Heart left ventricle (tissue), 16 donors: ENCODE measurements at regions not wholly inside any gene's neighbourhood (a gene's known extent, or its start where the extent isn't known, plus 50 kb on each side); places are given as distances from the start of the nearest gene placed in this dataset.
A peak's percentile ranks its signal among the peaks of the same experiment; 100 is the strongest.
"Not testable (repeated sequence)": the region's sequence is repeated elsewhere in the genome, so short reads cannot be mapped to it uniquely, and the experiment has no call there.

Source experiments
- ATAC-seq, 4 donors: fragments of 200-7000 bp; cut with Tn5 transposase; one replicate each; pipeline ENCODE4 v1.9.1; 2020 to 2022; ENCODE audit warnings: moderate library complexity in 4 of 4, mild to moderate bottlenecking in 3 of 4, moderate number of reproducible peaks in 1 of 4
- DNase-seq, 5 donors: peaks; one replicate each; pipeline ENCODE4 v3.0.0-alpha.2; 2020
- H3K27ac ChIP-seq, 12 donors: fragments of 200-600 bp; sonication (generic) in 4 of 12; one replicate each; pipeline versions ENCODE4 v1.5.0 to v1.8.0; 2016 to 2022; ENCODE audit warnings: mild to moderate bottlenecking in 2 of 12
- H3K27me3 ChIP-seq, 9 donors: fragments of 200-600 bp; sonication (generic) in 2 of 9; one replicate each; pipeline versions ENCODE4 v1.5.1 to v1.8.0; 2016 to 2022; ENCODE audit warnings: mild to moderate bottlenecking in 3 of 9
- H3K36me3 ChIP-seq, 9 donors: fragments of 200-600 bp; sonication (generic) in 2 of 9; one replicate each; pipeline versions ENCODE4 v1.5.0 to v1.8.0; 2018 to 2022; ENCODE audit warnings: mild to moderate bottlenecking in 2 of 9
- H3K4me1 ChIP-seq, 12 donors: fragments of 200-600 bp; sonication (generic) in 4 of 12; one replicate each; pipeline versions ENCODE4 v1.5.0 to v1.8.0; 2016 to 2022; ENCODE audit warnings: mild to moderate bottlenecking in 3 of 12
- H3K4me3 ChIP-seq, 12 donors: fragments of 200-600 bp; sonication (generic) in 4 of 12; one replicate each; pipeline versions ENCODE4 v1.5.0 to v1.8.0; 2017 to 2022; ENCODE audit warnings: mild to moderate bottlenecking in 9 of 12, moderate library complexity in 4 of 12
- H3K9me3 ChIP-seq, 12 donors: fragments of 200-600 bp; sonication (generic) in 4 of 12; one replicate each; pipeline versions ENCODE4 v1.5.0 to v1.8.0; 2016 to 2022; ENCODE audit warnings: mild to moderate bottlenecking in 1 of 12
- CTCF ChIP-seq, 12 donors: fragments of 200-600 bp; sonication (generic) in 4 of 12; IDR thresholded peaks; one replicate each; pipeline versions ENCODE4 v1.5.0 to v1.8.0; 2018 to 2022; ENCODE audit warnings: antibody characterized with exemption in 12 of 12, mild to moderate bottlenecking in 5 of 12
- POLR2A ChIP-seq, 2 donors: fragments of 450-650 bp; IDR thresholded peaks; one replicate each; pipeline ENCODE4 v1.6.1; 2017; ENCODE audit warnings: antibody characterized with exemption in 2 of 2, mild to moderate bottlenecking in 2 of 2, moderate library complexity in 2 of 2
- WGBS, 4 donors: extraction: QIAGEN DNeasy Blood & Tissue Kit in 2 of 4; methylation state at CpG; one replicate each; pipeline versions ENCODE4 v1.1.5 to v1.1.7; 2013 to 2018; 5-methylcytosine and 5-hydroxymethylcytosine counted together
- intact Hi-C, 10 donors: fragments of 100-400 bp; cut with DNase I; formaldehyde crosslinking; loops; one replicate each; pipeline versions ENCODE4 v1.11.1 to v1.14.2; 2022
- donor health status: ischemic (EF 13 %, LVEDD 7.1; RV severe dilation, severe dysfunction).
- donor health status: healthy with polysubstance abuse.
- donor health status: DM: no; HTN: yes; CAD: no.
- donor health status: DM: no; HTN: no; CAD: no.
- donor health status: ischemic (EF 25% LVEDD 6.9; RV normal size, moderate dysfunction).
- donor health status: ischemic (EF 25% LVEDD 5.7; RV mildly dilated, moderate dysfunction).
- donor health status: healthy.
- donor health status: DM: yes; HTN: yes; CAD: no.
- donor health status: ischemic (EF 35%, LVEDD 5.7; RV mildly dilated, moderate dysfunction).
- donor health status: nonischemic (EF 11% LVEDD 7.7; RV severe dilation, severe dysfunction).
- donor health status: DM: yes; HTN: yes; CAD: no.
- donor health status: PGD.
- donor health status: ischemic (EF 29% LVEDD 5.4; RV normal size, mild dysfunction).
- donor health status: nonischemic (EF 23%, LVEDD 6.1; RV moderate dilation, normal function).

GRCh38 chr11:109960831-109961230 lies 132.4 kb upstream of the ZC3H12C start:
- TF ChIP-seq CTCF (IDR thresholded peaks at IDR 0.05): no peak
- no peak for TF ChIP-seq POLR2A (IDR thresholded peaks at IDR 0.05)
- peak; percentile 31 to 77 (median 44) for DNase-seq
- Histone ChIP-seq H3K4me3 (no peak overlapping the region), H3K27me3 (no peaks in the 10 kb centered on the region), H3K4me1 (peaks cover 0 to 10% (median 0%) of the 10 kb centered on the region in 12 donors), H3K36me3 (no peaks in the 10 kb centered on the region), H3K27ac (peak overlapping the region in 2 of 12 donors; percentile 8 to 35), H3K9me3 (no peaks in the 10 kb centered on the region)
- ATAC-seq: peak; percentile 85 to 95 (median 88)
- WGBS, 4 donors: 10 to 55% (median 25%) methylated on average over 2 of the region's 2 CpGs
- intact Hi-C loops: loop anchor here in 1 of 10 donors (10.0 kb wide), 1 partner anchor 124 kb away; no protein-coding TSS in a partner anchor

- DNase-seq (no peak), ATAC-seq (no peak)
- Histone ChIP-seq H3K4me3 (no peak overlapping the region), H3K27me3 (no peaks in the 10 kb centered on the region), H3K4me1 (peaks cover 0 to 9% (median 0%) of the 10 kb centered on the region in 12 donors), H3K36me3 (no peaks in the 10 kb centered on the region), H3K27ac (peak overlapping the region in 1 of 12 donors; percentile 8), H3K9me3 (no peaks in the 10 kb centered on the region)
- no peak for TF ChIP-seq CTCF (IDR thresholded peaks at IDR 0.05)
- no peak for TF ChIP-seq POLR2A (IDR thresholded peaks at IDR 0.05)
- intact Hi-C loops: loop anchor here in 1 of 10 donors (10.0 kb wide), 1 partner anchor 124 kb away; no protein-coding TSS in a partner anchor
- 93 to 98% (median 93%) methylated on average over 2 of the region's 2 CpGs for WGBS, 4 donors
Observed at GRCh38 chr11:109961261-109961660, 131.9 kb upstream of the ZC3H12C start.

GRCh38 chr11:109963101-109963500 lies 130.1 kb upstream of the ZC3H12C start:
- DNase-seq (no peak), ATAC-seq (no peak)
- Histone ChIP-seq H3K27ac (no peak overlapping the region), H3K27me3 (no peaks in the 10 kb centered on the region), H3K9me3 (no peaks in the 10 kb centered on the region), H3K4me1 (peaks cover 0 to 9% (median 0%) of the 10 kb centered on the region in 12 donors), H3K4me3 (no peak overlapping the region), H3K36me3 (no peaks in the 10 kb centered on the region)
- WGBS, 4 donors: 93 to 96% (median 95%) methylated on average over 1 of the region's 1 CpG
- intact Hi-C loops: loop anchor here in 1 of 10 donors (10.0 kb wide), 1 partner anchor 122 kb away; no protein-coding TSS in a partner anchor
- TF ChIP-seq POLR2A (IDR thresholded peaks at IDR 0.05) (no peak), CTCF (IDR thresholded peaks at IDR 0.05) (no peak)

GRCh38 chr11:109964487-109964886 lies 128.7 kb upstream of the ZC3H12C start:
- H3K27ac ChIP-seq: no peak overlapping the region
- no peak for ATAC-seq
- no peaks in the 10 kb centered on the region for H3K9me3 ChIP-seq
- H3K36me3 ChIP-seq: no peaks in the 10 kb centered on the region
- H3K4me1 ChIP-seq: peaks cover 0 to 9% (median 0%) of the 10 kb centered on the region in 12 donors
- TF ChIP-seq POLR2A (IDR thresholded peaks at IDR 0.05) (no peak), CTCF (IDR thresholded peaks at IDR 0.05) (no peak)
- no peaks in the 10 kb centered on the region for H3K27me3 ChIP-seq
- 99 to 100% (median 100%) methylated on average over 2 of the region's 2 CpGs for WGBS, 4 donors
- H3K4me3 ChIP-seq: no peak overlapping the region
- no peak for DNase-seq
- intact Hi-C loops: loop anchor here in 1 of 10 donors (10.0 kb wide), 1 partner anchor 120 kb away; no protein-coding TSS in a partner anchor

GRCh38 chr11:109965445-109965844 lies 127.7 kb upstream of the ZC3H12C start:
- not testable (repeated sequence) for H3K27ac ChIP-seq, H3K4me1 ChIP-seq, H3K36me3 ChIP-seq, H3K9me3 ChIP-seq, ATAC-seq, H3K27me3 ChIP-seq, H3K4me3 ChIP-seq, DNase-seq
- intact Hi-C loops: loop anchor here in 1 of 10 donors (10.0 kb wide), 1 partner anchor 119 kb away; no protein-coding TSS in a partner anchor
- 96 to 100% (median 99%) methylated on average over 1 of the region's 1 CpG for WGBS, 4 donors

- 86 to 93% (median 90%) methylated on average over 2 of the region's 2 CpGs for WGBS, 4 donors
- not testable (repeated sequence) for H3K9me3 ChIP-seq, H3K27me3 ChIP-seq, H3K27ac ChIP-seq, H3K4me1 ChIP-seq, H3K4me3 ChIP-seq, ATAC-seq, H3K36me3 ChIP-seq, DNase-seq
- intact Hi-C loops: loop anchor here in 1 of 10 donors (10.0 kb wide), 1 partner anchor 119 kb away; no protein-coding TSS in a partner anchor
Observed at GRCh38 chr11:109965926-109966325, 127.3 kb upstream of the ZC3H12C start.

GRCh38 chr11:109967136-109967535 lies 126.1 kb upstream of the ZC3H12C start:
- peaks cover 0 to 19% (median 11%) of the 10 kb centered on the region in 12 donors for H3K4me1 ChIP-seq
- WGBS, 4 donors: 79 to 91% (median 82%) methylated on average over 1 of the region's 1 CpG
- intact Hi-C loops: loop anchor here in 1 of 10 donors (10.0 kb wide), 1 partner anchor 118 kb away; no protein-coding TSS in a partner anchor
- not testable (repeated sequence) for H3K27ac ChIP-seq, ATAC-seq, H3K36me3 ChIP-seq, H3K27me3 ChIP-seq, H3K4me3 ChIP-seq, DNase-seq, H3K9me3 ChIP-seq
